HG02852 (cell line): ENCODE measurements at regions not wholly inside any gene's neighbourhood (a gene's known extent, or its start where the extent isn't known, plus 50 kb on each side); places are given as distances from the start of the nearest gene placed in this dataset.
"Not testable (repeated sequence)": the region's sequence is repeated elsewhere in the genome, so short reads cannot be mapped to it uniquely, and the experiment has no call there.

Experiments used
- ATAC-seq: cut with Tn5 transposase; IDR thresholded peaks from one replicate; pipeline ENCODE4 v1.9.1; 2021; ENCODE audit warnings: mild to moderate bottlenecking, moderate library complexity; ENCODE audit not compliant: unreplicated experiment

- ATAC-seq: peak; percentile 63
Observed at GRCh38 chr6:139534472-139535115, 160.1 kb upstream of the CITED2 start.

GRCh38 chr6:139533573-139534471, 159.4 kb upstream of the CITED2 start:
- peak; percentile 9 for ATAC-seq

GRCh38 chr6:139533171-139533570, 158.7 kb upstream of the CITED2 start:
- no peak for ATAC-seq

- ATAC-seq: no peak
Observed at GRCh38 chr6:139531148-139532115, 157.0 kb upstream of the CITED2 start.

GRCh38 chr6:139530561-139530960, 156.1 kb upstream of the CITED2 start:
- no peak for ATAC-seq

- ATAC-seq: no peak
Observed at GRCh38 chr6:139529420-139529819, 155.0 kb upstream of the CITED2 start.

GRCh38 chr6:139528471-139528870, 154.0 kb upstream of the CITED2 start:
- no peak for ATAC-seq

GRCh38 chr6:139525415-139525814, 151.0 kb upstream of the CITED2 start:
- no peak for ATAC-seq

- no peak for ATAC-seq
Observed at GRCh38 chr6:139523986-139524385, 149.5 kb upstream of the CITED2 start.

- ATAC-seq: no peak
Observed at GRCh38 chr6:139522511-139523220, 148.2 kb upstream of the CITED2 start.

GRCh38 chr6:139521338-139521737, 146.9 kb upstream of the CITED2 start:
- no peak for ATAC-seq

GRCh38 chr6:139520321-139520768, 145.9 kb upstream of the CITED2 start:
- ATAC-seq: no peak

GRCh38 chr6:139519571-139520031, 145.2 kb upstream of the CITED2 start:
- ATAC-seq: no peak

- ATAC-seq: no peak
Observed at GRCh38 chr6:139519097-139519496, 144.6 kb upstream of the CITED2 start.

GRCh38 chr6:139518556-139519091, 144.2 kb upstream of the CITED2 start:
- no peak for ATAC-seq

GRCh38 chr6:139517998-139518555, 143.6 kb upstream of the CITED2 start:
- ATAC-seq: not testable (repeated sequence)

GRCh38 chr6:139515511-139515910, 141.1 kb upstream of the CITED2 start:
- ATAC-seq: peak; percentile 68

- ATAC-seq: no peak
Observed at GRCh38 chr6:139514819-139515218, 140.4 kb upstream of the CITED2 start.

GRCh38 chr6:139510040-139510790, 135.8 kb upstream of the CITED2 start:
- ATAC-seq: no peak
